GM12878 (cell line): ENCODE measurements at regions not wholly inside any gene's neighbourhood (a gene's known extent, or its start where the extent isn't known, plus 50 kb on each side); places are given as distances from the start of the nearest gene placed in this dataset.

Experiments used
- ATAC-seq: fragments of 200-7000 bp; cut with Tn5 transposase; 3 replicates; pipeline ENCODE4 v1.9.1; 2020; ENCODE audit warnings: mild to moderate bottlenecking, moderate library complexity
- BruUV-seq: library from RNA; stranded (reverse); fragments of 400-500 nt; replicated peaks from 2 replicates; lab custom pipeline; 2021; lab: Mats Ljungman, UMichigan
- CTCF ChIA-PET: fragments of 300-600 bp; sonication (Branson Sonifier 250); formaldehyde crosslinking; extraction: SDS; loops from one replicate; lab custom pipeline; 2021; ENCODE audit warnings: inconsistent platforms; lab: Yijun Ruan, JAX
- POLR2A ChIA-PET: fragments of 350-600 bp; formaldehyde crosslinking; extraction: SDS; loops from one replicate; lab custom pipeline; 2021; ENCODE audit warnings: inconsistent platforms; lab: Charles Lee
- RAD21 ChIA-PET: fragments of 300-600 bp; sonication (Branson Sonifier 250); formaldehyde crosslinking; loops from one replicate; lab custom pipeline; 2023; ENCODE audit warnings: antibody characterized with exemption; ENCODE audit not compliant: unreplicated experiment; lab: Charles Lee
- SMC1A ChIA-PET: fragments of 300-600 bp; sonication (Branson Sonifier 250); formaldehyde crosslinking; loops from one replicate; lab custom pipeline; 2023; ENCODE audit not compliant: unreplicated experiment, uncharacterized antibody; lab: Charles Lee
- DNase-seq: peaks from one replicate; pipeline ENCODE4 v3.0.0-alpha.2; 2011; ENCODE audit warnings: low read depth, low spot score
- FAIRE-seq: peaks from 3 replicates; lab custom pipeline; 2011; peaks lifted over from hg19 to GRCh38; lab: Jason Lieb, UNC
- H2AFZ ChIP-seq: 2 replicates; pipeline ENCODE4 v1.6.0; 2011; ENCODE audit warnings: low read depth, low read length, control low read depth; ENCODE audit not compliant: control insufficient read depth
- H3K27ac ChIP-seq: 2 replicates; pipeline ENCODE4 v1.5.1; 2011; ENCODE audit warnings: control low read depth; ENCODE audit not compliant: control insufficient read depth, insufficient read depth
- H3K27me3 ChIP-seq, 2 experiments: replicated peaks in 1 of 2; 2 replicates each; pipeline versions ENCODE4 v1.6.0 to v1.6.1; 2011; ENCODE audit warnings: low read length in 1 of 2; ENCODE audit not compliant: control insufficient read depth in 2 of 2, insufficient read depth in 2 of 2
- H3K36me3 ChIP-seq, 2 experiments: 2 replicates each; pipeline ENCODE4 v1.5.1; 2011; ENCODE audit warnings: low read length in 1 of 2; ENCODE audit not compliant: control insufficient read depth in 2 of 2, insufficient read depth in 2 of 2
- H3K4me1 ChIP-seq: 2 replicates; pipeline ENCODE4 v1.6.1; 2011; ENCODE audit warnings: mild to moderate bottlenecking, low read length, moderate library complexity, mixed read lengths; ENCODE audit not compliant: control insufficient read depth, insufficient read depth
- H3K4me2 ChIP-seq: 2 replicates; pipeline ENCODE4 v1.6.0; 2011; ENCODE audit warnings: control low read depth; ENCODE audit not compliant: control insufficient read depth, insufficient read depth
- H3K4me3 ChIP-seq: fragments of 200-600 bp; sonication (generic); 2 replicates; pipeline ENCODE4 v1.5.1; 2016
- H3K79me2 ChIP-seq: 2 replicates; pipeline ENCODE4 v1.6.0; 2011; ENCODE audit warnings: low read length; ENCODE audit not compliant: control insufficient read depth, insufficient read depth
- H3K9ac ChIP-seq: 2 replicates; pipeline ENCODE4 v1.8.0; 2011; ENCODE audit warnings: low read length, control low read depth, mixed read lengths; ENCODE audit not compliant: control insufficient read depth, insufficient read depth
- H3K9me3 ChIP-seq: replicated peaks from 3 replicates; pipeline ENCODE4 v1.5.1; 2011; ENCODE audit warnings: mild to moderate bottlenecking, low read length; ENCODE audit not compliant: control insufficient read depth, insufficient read depth
- H4K20me1 ChIP-seq: 2 replicates; pipeline ENCODE4 v1.6.0; 2011; ENCODE audit not compliant: control insufficient read depth, insufficient read depth
- CBFB ChIP-seq: IDR thresholded peaks from 2 replicates; pipeline ENCODE4 v1.6.1; 2016; ENCODE audit warnings: antibody characterized with exemption, low read depth
- EP300 ChIP-seq, 2 experiments: fragments of 150-350 bp in 1 of 2; IDR thresholded peaks; 2 replicates each; pipeline ENCODE4 v1.6.1; 2011 to 2012; ENCODE audit warnings: low read depth in 2 of 2, low read length in 2 of 2, borderline replicate concordance in 1 of 2, improper control_type of control experiment in 1 of 2, inconsistent platforms in 1 of 2; ENCODE audit not compliant: control insufficient read depth in 1 of 2
- NBN ChIP-seq: fragments of 450-650 bp; IDR thresholded peaks from 2 replicates; pipeline ENCODE4 v1.6.1; 2016
- PRDM15 ChIP-seq: fragments of 450-650 bp; formaldehyde crosslinking; IDR thresholded peaks from 2 replicates; pipeline ENCODE4 v1.4.0; 2020; ENCODE audit warnings: mild to moderate bottlenecking, moderate library complexity
- TARDBP ChIP-seq: IDR thresholded peaks from 2 replicates; pipeline ENCODE4 v1.6.1; 2016; ENCODE audit warnings: borderline replicate concordance
- ZNF687 ChIP-seq: fragments of 450-650 bp; IDR thresholded peaks from 2 replicates; pipeline ENCODE4 v1.6.1; 2017; ENCODE audit warnings: mild to moderate bottlenecking, moderate library complexity
- WGBS: methylation state at CpG from one replicate; pipeline ENCODE4 v1.1.6; 2016; ENCODE audit warnings: low lambda C conversion rate; ENCODE audit not compliant: insufficient replicate concordance, insufficient coverage; ENCODE audit errors: missing lambda C conversion rate; 5-methylcytosine and 5-hydroxymethylcytosine counted together
- in situ Hi-C: fragments of 300-500 bp; cut with MboI; formaldehyde crosslinking; loops from 9 replicates; pipeline ENCODE4 v1.14.3; 2018; ENCODE audit warnings: mixed read lengths
- intact Hi-C: fragments of 100-400 bp; cut with micrococcal nuclease; formaldehyde crosslinking; loops from one replicate; pipeline ENCODE4 v1.14.2; 2022; ENCODE audit not compliant: unreplicated experiment

- in situ Hi-C loops: no loop called here
- FAIRE-seq (no peak), DNase-seq (no peak), ATAC-seq (no peak)
- Histone ChIP-seq H3K4me2 (no peak overlapping the region), H3K9me3 (no peaks in the 10 kb centered on the region), H3K9ac (no peak overlapping the region), H3K4me1 (no peaks in the 10 kb centered on the region), H3K4me3 (no peak overlapping the region), H3K27ac (no peak overlapping the region), H2AFZ (no peak overlapping the region), H3K79me2 (no peaks in the 10 kb centered on the region)
- ChIA-PET POLR2A (no interaction called here), SMC1A (no interaction called here)
- no TSS peak for BruUV-seq
- TF ChIP-seq PRDM15 (no peak), CBFB (no peak), NBN (no peak), EP300 (IDR thresholded peaks at IDR 0.05; ENCODE audit: borderline replicate concordance in 1 of 2, control insufficient read depth in 1 of 2, low read depth in 2 of 2, low read length in 2 of 2) (no peak), ZNF687 (no peak), TARDBP (no peak)
- TF ChIP-seq, all 136 proteins: peak for 0
- H3K36me3 ChIP-seq: no peaks in the 10 kb centered on the region
- 24% methylated on average over 6 of the region's 6 CpGs for WGBS
- intact Hi-C loops: no loop called here
- CTCF ChIA-PET: no interaction called here
- no peaks in the 10 kb centered on the region for H3K27me3 ChIP-seq
- RAD21 ChIA-PET: no interaction called here
- no peaks in the 10 kb centered on the region for H4K20me1 ChIP-seq
Observed at GRCh38 chr12:115078990-115079389, 395.0 kb upstream of the TBX3 start.
